ENCODE measurements at regions not wholly inside any gene's neighbourhood (a gene's known extent, or its start where the extent isn't known, plus 50 kb on each side); places are given as distances from the start of the nearest gene placed in this dataset.

GRCh38 chr2:215207041-215207440 is 68.6 kb upstream of the ABCA12 start:
- no peak overlapping the region for H3K4me3 ChIP-seq (ENCODE audit: low read depth, poor library complexity, severe bottlenecking)
- DNase-seq (ENCODE audit: low spot score in 2 of 2) = no peak
- TF ChIP-seq POLR2A (IDR thresholded peaks at IDR 0.05) (no peak), CTCF (IDR thresholded peaks at IDR 0.05) (no peak)
- intact Hi-C loops (cut with DNase I; ENCODE audit: low total_unique reads) = no loop called here

GRCh38 chr2:215205787-215206186 is 67.4 kb upstream of the ABCA12 start:
- TF ChIP-seq POLR2A (IDR thresholded peaks at IDR 0.05) = no peak
- TF ChIP-seq CTCF (IDR thresholded peaks at IDR 0.05) = no peak
- no peak overlapping the region for H3K4me3 ChIP-seq (ENCODE audit: low read depth, poor library complexity, severe bottlenecking)
- WGBS, 2 donors = 89 to 90% methylated on average over 4 of the region's 4 CpGs
- DNase-seq (ENCODE audit: low spot score in 2 of 2) = no peak
- intact Hi-C loops (cut with DNase I; ENCODE audit: low total_unique reads) = no loop called here

GRCh38 chr2:215191477-215191876 is 53.1 kb upstream of the ABCA12 start:
- intact Hi-C loops (cut with DNase I; ENCODE audit: low total_unique reads) = no loop called here
- WGBS, 2 donors = 75 to 78% methylated on average over 2 of the region's 2 CpGs

DNA sequence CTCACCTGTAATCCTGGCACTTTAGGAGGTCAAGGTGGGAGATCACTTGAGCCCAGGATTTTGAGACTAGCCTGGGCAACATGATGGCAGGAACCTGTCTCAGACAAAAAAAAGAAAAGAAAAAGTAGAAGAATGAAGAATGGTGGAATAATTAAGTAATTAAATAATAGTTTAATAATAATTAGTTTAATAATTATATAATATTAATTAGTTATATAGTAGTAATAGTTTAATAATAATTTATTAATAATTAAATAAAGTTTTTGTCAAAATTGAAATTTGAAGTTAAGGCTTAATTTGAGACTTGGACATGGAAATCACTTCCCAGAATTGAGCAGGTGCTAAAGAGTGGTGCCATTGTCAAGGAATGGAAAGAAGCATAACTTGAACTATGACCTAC is 52.2 kb upstream of the ABCA12 start:
- H3K4me3 ChIP-seq (ENCODE audit: low read depth, poor library complexity, severe bottlenecking) = no peak overlapping the region
- intact Hi-C loops (cut with DNase I; ENCODE audit: low total_unique reads) = no loop called here
- TF ChIP-seq CTCF (IDR thresholded peaks at IDR 0.05) = no peak
- TF ChIP-seq POLR2A (IDR thresholded peaks at IDR 0.05) = no peak
- no peak for DNase-seq (ENCODE audit: low spot score in 2 of 2)

More at GRCh38 chr2:215191477-215191876, 53.1 kb upstream of the ABCA12 start:
- DNase-seq (ENCODE audit: low spot score in 2 of 2) = no peak
- TF ChIP-seq CTCF (IDR thresholded peaks at IDR 0.05) (no peak), POLR2A (IDR thresholded peaks at IDR 0.05) (no peak)
- no peak overlapping the region for H3K4me3 ChIP-seq (ENCODE audit: low read depth, poor library complexity, severe bottlenecking)

DNA sequence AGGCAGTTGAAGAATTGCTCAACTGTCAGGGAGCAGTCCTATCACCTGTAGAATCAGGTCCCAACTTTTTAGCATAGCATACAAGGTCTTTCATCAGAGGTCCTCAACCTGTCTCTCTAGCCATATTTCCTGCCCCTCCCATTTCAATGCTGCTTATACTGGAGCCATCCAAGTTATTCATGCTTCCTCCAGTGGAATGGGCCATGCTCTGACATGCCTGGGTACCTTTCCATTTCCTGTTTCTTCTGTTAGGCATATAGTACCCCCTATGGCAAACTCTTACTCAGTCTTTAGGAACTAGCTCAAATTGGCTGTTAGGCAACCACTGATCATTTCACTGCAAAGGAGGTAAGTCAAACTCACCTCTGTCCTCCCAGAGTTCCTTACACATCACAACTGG is 51.0 kb upstream of the ABCA12 start:
- intact Hi-C loops (cut with DNase I; ENCODE audit: low total_unique reads) = no loop called here
- H3K4me3 ChIP-seq (ENCODE audit: low read depth, poor library complexity, severe bottlenecking) = no peak overlapping the region
- DNase-seq (ENCODE audit: low spot score in 2 of 2) = peak in 1 of 2 donors; percentile 36
- TF ChIP-seq CTCF (IDR thresholded peaks at IDR 0.05) (no peak), POLR2A (IDR thresholded peaks at IDR 0.05) (no peak)
